ENCODE measurements at regions not wholly inside any gene's neighbourhood (a gene's known extent, or its start where the extent isn't known, plus 50 kb on each side); places are given as distances from the start of the nearest gene placed in this dataset.

DNA sequence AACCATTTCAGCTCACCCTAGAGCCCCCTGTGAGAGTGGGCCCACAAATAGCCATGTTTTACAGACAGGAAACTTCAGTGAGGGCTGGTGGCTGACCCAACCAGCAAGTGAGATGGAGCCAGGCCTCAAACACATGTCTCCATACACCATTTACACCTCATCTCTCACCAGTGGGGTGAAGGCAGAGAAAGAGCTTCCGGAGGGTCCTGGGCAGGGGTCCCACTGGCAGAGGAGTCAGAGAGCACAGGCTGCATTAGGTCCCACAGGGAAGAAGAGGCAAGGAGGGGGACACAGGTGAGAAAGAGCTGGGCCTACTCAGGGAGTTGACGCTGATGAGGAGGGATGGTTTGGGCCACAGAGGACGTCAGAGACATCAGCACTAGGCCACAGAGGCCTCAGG, 172.6 kb downstream of the VEGFA start:
- TF ChIP-seq, protein P1, sequence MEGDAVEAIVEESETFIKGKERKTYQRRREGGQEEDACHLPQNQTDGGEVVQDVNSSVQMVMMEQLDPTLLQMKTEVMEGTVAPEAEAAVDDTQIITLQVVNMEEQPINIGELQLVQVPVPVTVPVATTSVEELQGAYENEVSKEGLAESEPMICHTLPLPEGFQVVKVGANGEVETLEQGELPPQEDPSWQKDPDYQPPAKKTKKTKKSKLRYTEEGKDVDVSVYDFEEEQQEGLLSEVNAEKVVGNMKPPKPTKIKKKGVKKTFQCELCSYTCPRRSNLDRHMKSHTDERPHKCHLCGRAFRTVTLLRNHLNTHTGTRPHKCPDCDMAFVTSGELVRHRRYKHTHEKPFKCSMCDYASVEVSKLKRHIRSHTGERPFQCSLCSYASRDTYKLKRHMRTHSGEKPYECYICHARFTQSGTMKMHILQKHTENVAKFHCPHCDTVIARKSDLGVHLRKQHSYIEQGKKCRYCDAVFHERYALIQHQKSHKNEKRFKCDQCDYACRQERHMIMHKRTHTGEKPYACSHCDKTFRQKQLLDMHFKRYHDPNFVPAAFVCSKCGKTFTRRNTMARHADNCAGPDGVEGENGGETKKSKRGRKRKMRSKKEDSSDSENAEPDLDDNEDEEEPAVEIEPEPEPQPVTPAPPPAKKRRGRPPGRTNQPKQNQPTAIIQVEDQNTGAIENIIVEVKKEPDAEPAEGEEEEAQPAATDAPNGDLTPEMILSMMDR (IDR thresholded peaks at IDR 0.05) = no peak
- TF ChIP-seq POLR2A (IDR thresholded peaks at IDR 0.05) (no peak), POLR2AphosphoS5 (IDR thresholded peaks at IDR 0.05) (no peak), EP300 (IDR thresholded peaks at IDR 0.05) (no peak)
